B cell (primary cell): ENCODE measurements at regions not wholly inside any gene's neighbourhood (a gene's known extent, or its start where the extent isn't known, plus 50 kb on each side); places are given as distances from the start of the nearest gene placed in this dataset.
A peak's percentile ranks its signal among the peaks of the same experiment; 100 is the strongest.

ENCODE experiments used
- ATAC-seq: fragments of 200-7000 bp; cut with Tn5 transposase; one replicate; pipeline ENCODE4 v1.10.0; 2021; ENCODE audit warnings: low read depth, mild to moderate bottlenecking, moderate number of reproducible peaks, moderate library complexity
- CTCF ChIA-PET: fragments of 350-600 bp; sonication (Branson Sonifier 250); formaldehyde crosslinking; loops from one replicate; lab custom pipeline; 2021; ENCODE audit warnings: antibody characterized with exemption, inconsistent platforms; lab: Charles Lee
- POLR2A ChIA-PET: fragments of 350-600 bp; sonication (Branson Sonifier 250); formaldehyde crosslinking; loops from one replicate; lab custom pipeline; 2021; ENCODE audit warnings: antibody characterized with exemption; lab: Charles Lee
- DNase-seq: peaks from one replicate; pipeline ENCODE4 v3.0.0; 2013
- H2AFZ ChIP-seq: 2 replicates; pipeline ENCODE4 v1.6.1; 2012; ENCODE audit warnings: mild to moderate bottlenecking, low read depth, low read length; ENCODE audit not compliant: insufficient read depth, poor library complexity, severe bottlenecking
- H3K27ac ChIP-seq, 2 donors: 1 replicate in 1 of 2; 2 replicates in 1 of 2; pipeline ENCODE4 v1.5.1; 2012 to 2013; ENCODE audit warnings: low read length in 2 of 2, mild to moderate bottlenecking in 2 of 2, moderate library complexity in 1 of 2
- H3K27me3 ChIP-seq, 4 experiments: fragments of 200-600 bp in 1 of 4; sonication (generic) in 1 of 4; replicated peaks in 1 of 4; 1 replicate in 2 of 4; 2 replicates in 2 of 4; pipeline versions ENCODE4 v1.6.1 to v1.7.0; 2013 to 2016; ENCODE audit warnings: low read length in 3 of 4, mild to moderate bottlenecking in 2 of 4, mixed read lengths in 1 of 4, moderate library complexity in 1 of 4; ENCODE audit not compliant: insufficient read depth in 4 of 4, control insufficient read depth in 3 of 4; ENCODE audit errors: control extremely low read depth in 1 of 4
- H3K36me3 ChIP-seq, 2 experiments: replicated peaks in 1 of 2; 1 replicate in 1 of 2; 2 replicates in 1 of 2; pipeline versions ENCODE4 v1.6.1 to v1.7.1; 2013; ENCODE audit warnings: low read length in 1 of 2; ENCODE audit not compliant: insufficient read depth in 2 of 2, control insufficient read depth in 1 of 2; ENCODE audit errors: control extremely low read depth in 1 of 2, extremely low read depth in 1 of 2
- H3K4me1 ChIP-seq, 2 donors: fragments of 200-600 bp in 1 of 2; sonication (generic) in 1 of 2; 1 replicate in 1 of 2; 2 replicates in 1 of 2; pipeline versions ENCODE4 v1.5.1 to v1.6.1; 2013 to 2017; ENCODE audit warnings: low read length in 2 of 2; ENCODE audit not compliant: control insufficient read depth in 2 of 2, insufficient read depth in 2 of 2
- H3K4me2 ChIP-seq: replicated peaks from 2 replicates; pipeline ENCODE3; 2012; ENCODE audit warnings: mild to moderate bottlenecking, low read depth, low read length; ENCODE audit not compliant: poor library complexity, severe bottlenecking
- H3K4me3 ChIP-seq, 5 experiments: fragments of 200-600 bp in 1 of 5; sonication (generic) in 1 of 5; 1 replicate in 3 of 5; 2 replicates in 2 of 5; pipeline versions ENCODE4 v1.5.1 to v1.7.0; 2011 to 2016; ENCODE audit warnings: low read length in 4 of 5, mild to moderate bottlenecking in 4 of 5, low read depth in 2 of 5, control low read depth in 1 of 5, moderate library complexity in 1 of 5; ENCODE audit not compliant: insufficient read depth in 1 of 5; ENCODE audit errors: control extremely low read depth in 1 of 5, extremely low read depth in 1 of 5
- H3K79me2 ChIP-seq: fragments of 200-600 bp; sonication (generic); one replicate; pipeline ENCODE4 v1.6.0; 2016; ENCODE audit warnings: low read length; ENCODE audit not compliant: control insufficient read depth, insufficient read depth
- H3K9ac ChIP-seq: fragments of 200-600 bp; sonication (generic); 2 replicates; pipeline ENCODE4 v1.6.1; 2017; ENCODE audit warnings: mild to moderate bottlenecking, low read length, moderate library complexity
- H3K9me3 ChIP-seq, 3 donors: one replicate each; pipeline versions ENCODE4 v1.6.1 to v1.7.1; 2013; ENCODE audit warnings: low read length in 2 of 3; ENCODE audit not compliant: control insufficient read depth in 2 of 3, insufficient read depth in 1 of 3; ENCODE audit errors: control extremely low read depth in 1 of 3
- H4K20me1 ChIP-seq: 2 replicates; pipeline ENCODE4 v1.6.0; 2012; ENCODE audit warnings: mild to moderate bottlenecking, low read length; ENCODE audit not compliant: insufficient read depth, control insufficient read depth, poor library complexity, severe bottlenecking
- H3K27ac Mint-ChIP-seq: one replicate; pipeline ENCODE4 v1.8.0; 2021; ENCODE audit warnings: mixed read lengths
- H3K27me3 Mint-ChIP-seq: one replicate; pipeline ENCODE4 v1.8.0; 2021; ENCODE audit warnings: mixed read lengths
- H3K4me1 Mint-ChIP-seq: one replicate; pipeline ENCODE4 v1.8.0; 2021; ENCODE audit warnings: mixed read lengths
- H3K4me3 Mint-ChIP-seq: one replicate; pipeline ENCODE4 v1.8.0; 2021; ENCODE audit warnings: mixed read lengths
- H3K9me3 Mint-ChIP-seq: one replicate; pipeline ENCODE4 v1.8.0; 2022; ENCODE audit warnings: mixed read lengths; ENCODE audit not compliant: insufficient read depth
- CTCF ChIP-seq: fragments of 200-600 bp; IDR thresholded peaks from one replicate; pipeline ENCODE4 v1.8.0; 2022; ENCODE audit warnings: antibody characterized with exemption, mild to moderate bottlenecking
- EZH2 ChIP-seq: IDR thresholded peaks from 2 replicates; pipeline ENCODE4 v1.6.1; 2012; ENCODE audit warnings: borderline replicate concordance, low read depth, mild to moderate bottlenecking, moderate library complexity, low read length; ENCODE audit not compliant: insufficient read depth, poor library complexity, severe bottlenecking
- WGBS: methylation state at CpG from one replicate; pipeline ENCODE4 v1.1.5; 2013; ENCODE audit warnings: missing lambda C conversion rate; ENCODE audit not compliant: insufficient coverage; 5-methylcytosine and 5-hydroxymethylcytosine counted together
- intact Hi-C: fragments of 100-400 bp; cut with micrococcal nuclease; formaldehyde crosslinking; loops from one replicate; pipeline ENCODE4 v1.10.0; 2022

- peak overlapping the region; percentile 61 for H3K4me3 Mint-ChIP-seq
- Histone ChIP-seq H2AFZ (no peak overlapping the region), H3K4me1 (peaks cover 0 to 29% of the 10 kb centered on the region in 2 donors), H3K27ac (no peak overlapping the region), H3K4me3 (no peak overlapping the region), H4K20me1 (no peaks in the 10 kb centered on the region), H3K36me3 (no peaks in the 10 kb centered on the region), H3K9ac (no peak overlapping the region), H3K9me3 (no peaks in the 10 kb centered on the region), H3K79me2 (no peaks in the 10 kb centered on the region), H3K27me3 (peaks cover 0 to 6% (median under 1%) of the 10 kb centered on the region in 4 experiments), H3K4me2 (no peak overlapping the region)
- H3K4me1 Mint-ChIP-seq = peaks cover 34% of the 10 kb centered on the region
- peak overlapping the region; percentile 50 for H3K27ac Mint-ChIP-seq
- TF ChIP-seq CTCF (no peak), EZH2 (no peak)
- H3K9me3 Mint-ChIP-seq = no peaks in the 10 kb centered on the region
- peaks cover 26% of the 10 kb centered on the region for H3K27me3 Mint-ChIP-seq
- WGBS = 73% methylated on average over 13 of the region's 13 CpGs
- no peak for DNase-seq
- ChIA-PET POLR2A (no interaction called here), CTCF (no interaction called here)
- intact Hi-C loops = no loop called here
- peak; percentile 39 for ATAC-seq
Measured at GRCh38 chr20:48339190-48339985, 488.4 kb downstream of the PREX1 start.

- DNase-seq (no peak), ATAC-seq (no peak)
- no peak overlapping the region for H3K4me3 ChIP-seq
- H3K4me2 ChIP-seq = no peak overlapping the region
- H3K9me3 ChIP-seq = no peaks in the 10 kb centered on the region
- no peak overlapping the region for H3K9ac ChIP-seq
- intact Hi-C loops = no loop called here
- ChIA-PET CTCF (no interaction called here), POLR2A (interaction anchor here (0.6 kb wide), 1 partner anchor 8 kb away, joined by 3 read pairs; no protein-coding TSS in a partner anchor)
- H3K27ac ChIP-seq = no peak overlapping the region
- no peaks in the 10 kb centered on the region for H3K36me3 ChIP-seq
- H4K20me1 ChIP-seq = no peaks in the 10 kb centered on the region
- no peaks in the 10 kb centered on the region for H3K79me2 ChIP-seq
- peaks cover 34% of the 10 kb centered on the region for H3K4me1 Mint-ChIP-seq
- no peaks in the 10 kb centered on the region for H3K9me3 Mint-ChIP-seq
- no CpG with 5 or more reads among the region's 7 CpGs for WGBS
- no peak overlapping the region for H3K4me3 Mint-ChIP-seq
- no peak overlapping the region for H2AFZ ChIP-seq
- H3K27me3 Mint-ChIP-seq = peaks cover 23% of the 10 kb centered on the region
- TF ChIP-seq CTCF (no peak), EZH2 (no peak)
- peaks cover 0 to 29% of the 10 kb centered on the region in 2 donors for H3K4me1 ChIP-seq
- peaks cover 0 to 2% (median 0%) of the 10 kb centered on the region in 4 experiments for H3K27me3 ChIP-seq
- H3K27ac Mint-ChIP-seq = no peak overlapping the region
Measured at GRCh38 chr20:48338717-48339116, 489.1 kb downstream of the PREX1 start.
